ENCODE measurements at regions not wholly inside any gene's neighbourhood (a gene's known extent, or its start where the extent isn't known, plus 50 kb on each side); places are given as distances from the start of the nearest gene placed in this dataset.

- TF ChIP-seq CEBPB (IDR thresholded peaks at IDR 0.05; ENCODE audit: low read depth) (no peak), EZH2 (IDR thresholded peaks at IDR 0.05) (no peak), POLR2A (IDR thresholded peaks at IDR 0.05; ENCODE audit: borderline replicate concordance, extremely low read depth, insufficient read depth, insufficient read length) (no peak), EGR1 (IDR thresholded peaks at IDR 0.05; ENCODE audit: low read depth) (no peak), CTCF (IDR thresholded peaks at IDR 0.05 in 2 of 3, conservative IDR thresholded peaks at IDR 0.05 in 1 of 3; ENCODE audit: borderline replicate concordance in 1 of 3, insufficient read depth in 1 of 3, low read depth in 2 of 3, low read length in 2 of 3) (no peak), TCF7L2 (IDR thresholded peaks at IDR 0.05; ENCODE audit: borderline replicate concordance, extremely low read depth, insufficient read depth, insufficient read length) (no peak), YY1 (IDR thresholded peaks at IDR 0.05; ENCODE audit: extremely low read depth, insufficient replicate concordance, low read depth, low read length) (no peak), SP1 (IDR thresholded peaks at IDR 0.05; ENCODE audit: low read depth) (peak; percentile 33; the same call in 1 of the 2 replicates), RAD21 (IDR thresholded peaks at IDR 0.05; ENCODE audit: low read depth) (peak; percentile 12; the same call in 1 of the 2 replicates), POLR2AphosphoS5 (IDR thresholded peaks at IDR 0.05; ENCODE audit: low read depth, low read length) (no peak), ATF3 (IDR thresholded peaks at IDR 0.05) (no peak), REST (IDR thresholded peaks at IDR 0.05; ENCODE audit: low read depth) (no peak), EZH2phosphoT487 (IDR thresholded peaks at IDR 0.05; ENCODE audit: borderline replicate concordance) (no peak)
These were observed 120.8 kb upstream of the HS3ST1 start for GRCh38 chr4:11549525-11549924.
